ENCODE measurements at regions not wholly inside any gene's neighbourhood (a gene's known extent, or its start where the extent isn't known, plus 50 kb on each side); places are given as distances from the start of the nearest gene placed in this dataset.

GRCh38 chr3:185306847-185307246, 53.0 kb upstream of the EHHADH start:
- TF ChIP-seq CTCF (IDR thresholded peaks at IDR 0.05) = no peak

DNA sequence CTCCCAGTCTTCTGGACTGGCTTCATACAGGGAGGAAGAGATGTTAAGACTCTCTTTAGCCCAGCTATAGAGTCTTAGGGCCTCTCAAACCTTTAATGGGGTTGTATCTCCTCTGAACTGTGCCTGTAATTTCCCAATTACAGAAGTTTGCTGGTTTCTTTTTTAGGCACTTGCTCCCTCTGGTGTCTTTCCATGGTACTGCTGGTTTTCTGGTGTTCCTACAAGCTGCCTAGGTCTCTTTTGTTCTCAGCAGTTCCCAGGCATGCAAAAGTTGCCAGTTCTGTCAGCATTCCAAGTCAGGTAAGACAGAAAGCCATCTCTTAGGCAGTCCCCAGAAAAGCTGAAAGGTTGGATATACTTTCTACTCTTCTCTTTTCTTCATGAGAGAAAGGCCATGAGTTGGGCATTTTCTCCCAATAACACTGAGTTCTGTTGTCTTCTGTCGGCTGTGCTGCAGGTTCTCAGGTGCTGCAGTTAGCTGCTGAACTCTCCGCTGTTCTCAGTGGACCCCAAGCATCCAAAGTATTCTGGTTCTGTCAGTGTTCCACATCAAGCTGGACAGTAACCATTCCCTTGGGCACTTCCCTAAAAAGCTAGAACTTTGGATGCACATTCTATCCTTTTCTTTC, 54.4 kb upstream of the EHHADH start:
- peak; percentile 86 for TF ChIP-seq CTCF (IDR thresholded peaks at IDR 0.05)

DNA sequence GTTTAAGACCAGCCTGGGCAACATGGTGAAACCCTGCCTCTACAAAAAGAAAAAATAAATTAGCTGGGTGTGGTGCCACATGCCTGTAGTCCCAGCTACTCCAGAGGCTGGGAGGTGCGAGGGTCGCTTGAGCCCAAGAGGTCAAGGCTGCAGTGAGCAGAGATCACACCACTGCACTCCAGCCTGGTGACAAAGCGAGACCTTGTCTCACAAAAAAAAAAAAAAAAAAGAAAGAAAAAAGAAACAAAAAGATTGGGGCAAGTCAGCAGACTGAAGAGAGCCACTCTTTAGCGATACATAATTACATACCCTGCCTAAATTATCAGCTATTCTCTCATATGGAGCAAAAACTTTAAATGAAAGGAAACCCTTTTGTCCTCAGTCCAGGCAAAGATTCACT, 53.6 kb upstream of the MAP3K13 start:
- no peak for TF ChIP-seq CTCF (IDR thresholded peaks at IDR 0.05)

DNA sequence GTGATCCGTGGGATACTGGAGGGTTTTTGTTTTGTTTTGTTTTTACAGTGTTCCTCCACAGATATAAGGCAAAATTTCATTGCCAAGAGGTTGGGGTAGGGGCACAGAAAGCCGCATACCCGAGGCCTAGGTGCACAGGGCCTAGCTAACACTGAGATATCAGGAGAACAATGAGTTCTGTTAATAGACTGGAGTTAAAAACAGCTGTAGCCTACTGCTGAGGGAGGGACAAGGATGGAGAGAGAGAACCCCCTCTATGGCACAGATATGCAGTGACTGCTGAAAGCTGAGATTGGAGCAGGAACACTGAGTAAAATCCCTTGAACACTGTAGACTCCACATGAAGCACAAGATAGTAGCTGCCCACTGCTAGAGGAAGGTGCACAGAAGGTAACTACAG, 53.1 kb upstream of the MAP3K13 start:
- no peak for TF ChIP-seq CTCF (IDR thresholded peaks at IDR 0.05)

DNA sequence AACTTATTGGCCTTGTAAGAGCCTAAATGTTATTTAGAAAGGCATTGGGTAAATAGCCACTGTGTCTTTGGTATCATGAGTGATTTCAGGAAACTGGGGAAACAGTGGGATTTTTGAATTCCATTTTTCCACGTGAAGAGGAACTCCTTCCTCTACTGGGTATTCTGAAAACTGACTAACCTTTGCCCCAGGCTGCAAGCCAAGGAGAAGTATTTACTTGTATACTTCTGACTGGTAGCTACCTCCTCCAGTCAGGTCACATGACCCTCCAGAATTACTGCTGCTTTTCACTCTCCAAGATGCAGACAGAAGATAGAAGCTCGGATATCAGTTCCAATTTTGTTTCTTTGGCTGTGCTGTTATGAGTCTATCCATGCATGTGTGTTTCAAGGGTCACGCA, 50.9 kb upstream of the MAP3K13 start:
- TF ChIP-seq CTCF (IDR thresholded peaks at IDR 0.05) = no peak
